Prostate gland (tissue), 2 donors: ENCODE measurements at regions not wholly inside any gene's neighbourhood (a gene's known extent, or its start where the extent isn't known, plus 50 kb on each side); places are given as distances from the start of the nearest gene placed in this dataset.

Experiments used
- DNase-seq: peaks from one replicate; pipeline ENCODE4 v3.0.0-alpha.2; 2019; ENCODE audit warnings: low spot score
- H3K27ac ChIP-seq, 2 donors: fragments of 200-600 bp; sonication (generic); 2 replicates each; pipeline ENCODE4 v1.5.1; 2017 to 2019
- H3K27me3 ChIP-seq: fragments of 200-600 bp; sonication (generic); replicated peaks from 2 replicates; pipeline ENCODE4 v1.5.1; 2019; ENCODE audit not compliant: insufficient read depth
- H3K36me3 ChIP-seq, 2 donors: fragments of 200-600 bp; sonication (generic); 1 replicate in 1 of 2; 2 replicates in 1 of 2; pipeline versions ENCODE4 v1.5.1 to v1.8.1; 2017 to 2019
- H3K4me1 ChIP-seq: fragments of 200-600 bp; sonication (generic); replicated peaks from 2 replicates; pipeline ENCODE4 v1.5.1; 2019
- H3K4me3 ChIP-seq, 2 donors: fragments of 200-600 bp; sonication (generic); 2 replicates each; pipeline ENCODE4 v1.5.1; 2017 to 2019
- H3K9me3 ChIP-seq: fragments of 200-600 bp; sonication (generic); 2 replicates; pipeline ENCODE4 v1.5.1; 2017
- POLR2A ChIP-seq: fragments of 450-650 bp; IDR thresholded peaks from one replicate; pipeline ENCODE4 v1.6.1; 2016; ENCODE audit warnings: antibody characterized with exemption, mild to moderate bottlenecking
- POLR2AphosphoS5 ChIP-seq: sonication (generic); formaldehyde crosslinking; IDR thresholded peaks from one replicate; pipeline ENCODE4 v1.6.1; 2017; ENCODE audit warnings: antibody characterized with exemption
- WGBS: methylation state at CpG from one replicate; pipeline ENCODE4 v1.1.5; 2018; 5-methylcytosine and 5-hydroxymethylcytosine counted together
- intact Hi-C: fragments of 100-400 bp; cut with DNase I; formaldehyde crosslinking; loops from one replicate; pipeline ENCODE4 v1.14.2; 2022
- TF ChIP-seq, protein P1 (sequence below), 4 experiments: fragments of 200-600 bp in 2 of 4; fragments of 450-650 bp in 2 of 4; sonication (generic) in 2 of 4; IDR thresholded peaks; 1 replicate in 3 of 4; 2 replicates in 1 of 4; pipeline ENCODE4 v1.5.1; 2016 to 2019; ENCODE audit warnings: antibody characterized with exemption in 4 of 4, mild to moderate bottlenecking in 2 of 4, moderate library complexity in 2 of 4

DNA sequence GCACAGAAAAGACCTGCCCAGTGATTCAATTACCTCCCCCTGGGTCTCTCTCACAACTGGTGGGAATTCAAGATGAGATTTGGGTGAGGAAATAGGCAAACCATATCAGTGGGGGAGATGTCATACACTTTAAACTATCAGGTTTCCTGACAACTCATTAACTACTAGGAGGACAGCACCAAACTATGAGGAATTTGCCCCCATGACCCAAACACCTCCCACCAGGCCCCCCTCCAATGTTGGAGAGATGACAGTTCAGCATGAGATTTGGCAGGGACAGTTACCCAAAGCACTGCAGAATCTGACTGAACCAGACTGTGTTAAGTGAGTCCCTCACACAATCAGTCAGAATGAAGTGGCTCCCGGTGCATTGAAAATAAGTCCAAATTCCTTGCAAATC, 148.0 kb downstream of the TTLL2 start:
- no peaks in the 10 kb centered on the region for H3K27me3 ChIP-seq
- H3K27ac ChIP-seq, result no peak overlapping the region
- TF ChIP-seq POLR2A, result no peak
- no peak for TF ChIP-seq POLR2AphosphoS5
- TF ChIP-seq, protein P1, sequence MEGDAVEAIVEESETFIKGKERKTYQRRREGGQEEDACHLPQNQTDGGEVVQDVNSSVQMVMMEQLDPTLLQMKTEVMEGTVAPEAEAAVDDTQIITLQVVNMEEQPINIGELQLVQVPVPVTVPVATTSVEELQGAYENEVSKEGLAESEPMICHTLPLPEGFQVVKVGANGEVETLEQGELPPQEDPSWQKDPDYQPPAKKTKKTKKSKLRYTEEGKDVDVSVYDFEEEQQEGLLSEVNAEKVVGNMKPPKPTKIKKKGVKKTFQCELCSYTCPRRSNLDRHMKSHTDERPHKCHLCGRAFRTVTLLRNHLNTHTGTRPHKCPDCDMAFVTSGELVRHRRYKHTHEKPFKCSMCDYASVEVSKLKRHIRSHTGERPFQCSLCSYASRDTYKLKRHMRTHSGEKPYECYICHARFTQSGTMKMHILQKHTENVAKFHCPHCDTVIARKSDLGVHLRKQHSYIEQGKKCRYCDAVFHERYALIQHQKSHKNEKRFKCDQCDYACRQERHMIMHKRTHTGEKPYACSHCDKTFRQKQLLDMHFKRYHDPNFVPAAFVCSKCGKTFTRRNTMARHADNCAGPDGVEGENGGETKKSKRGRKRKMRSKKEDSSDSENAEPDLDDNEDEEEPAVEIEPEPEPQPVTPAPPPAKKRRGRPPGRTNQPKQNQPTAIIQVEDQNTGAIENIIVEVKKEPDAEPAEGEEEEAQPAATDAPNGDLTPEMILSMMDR (IDR thresholded peaks at IDR 0.05), result no peak
- peaks cover 3% of the 10 kb centered on the region for H3K4me1 ChIP-seq
- no peaks in the 10 kb centered on the region for H3K36me3 ChIP-seq
- intact Hi-C loops, result no loop called here
- no peak for DNase-seq
- H3K9me3 ChIP-seq, result no peaks in the 10 kb centered on the region
- WGBS, result 81% methylated on average over 1 of the region's 1 CpG
- no peak overlapping the region for H3K4me3 ChIP-seq

DNA sequence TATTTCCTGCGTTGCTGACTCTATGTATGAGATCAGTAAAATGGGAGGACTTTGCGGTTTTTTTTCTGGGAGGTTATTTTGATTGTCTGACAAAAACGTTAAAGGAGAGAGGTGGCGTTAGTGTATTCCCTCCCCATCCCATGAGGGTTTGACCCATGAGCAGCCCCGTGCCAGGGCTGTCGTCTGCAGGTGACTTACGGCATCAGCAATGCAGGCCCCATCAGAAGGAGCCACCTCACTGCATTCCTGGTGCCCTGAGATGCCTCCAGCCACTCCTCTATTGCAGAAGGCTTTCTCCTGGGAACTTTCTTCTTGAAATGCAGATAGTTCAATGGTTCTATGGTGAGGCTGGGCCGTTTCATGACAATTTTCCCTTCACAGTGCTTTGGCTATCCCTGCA, 149.3 kb downstream of the TTLL2 start:
- Histone ChIP-seq H3K4me3 (no peak overlapping the region), H3K36me3 (no peaks in the 10 kb centered on the region), H3K27me3 (no peaks in the 10 kb centered on the region), H3K27ac (no peak overlapping the region), H3K9me3 (no peaks in the 10 kb centered on the region), H3K4me1 (peaks cover 3% of the 10 kb centered on the region)
- intact Hi-C loops, result no loop called here
- TF ChIP-seq POLR2AphosphoS5 (no peak), POLR2A (no peak)
- TF ChIP-seq, protein P1 (IDR thresholded peaks at IDR 0.05), result no peak
- WGBS, result 95% methylated on average over 8 of the region's 8 CpGs
- no peak for DNase-seq

DNA sequence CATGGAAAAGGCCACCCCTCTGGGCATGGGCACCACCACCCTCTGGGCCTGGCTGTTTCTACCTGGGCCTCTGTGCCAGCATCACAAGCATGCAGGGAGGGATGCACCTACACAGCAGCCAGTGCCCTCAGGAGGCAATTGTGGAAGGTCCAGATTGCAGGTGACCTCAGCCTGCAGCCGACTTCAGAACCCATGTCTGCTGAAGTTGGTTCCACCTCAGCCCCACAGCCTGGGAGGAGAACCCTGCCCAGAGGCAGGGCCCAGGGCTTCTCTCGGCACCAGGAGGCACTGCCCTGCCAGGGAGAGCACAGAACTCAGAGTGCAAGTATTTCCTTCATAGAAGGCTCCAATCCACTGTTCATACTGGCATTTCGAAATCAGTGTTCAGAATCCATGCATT, 149.8 kb downstream of the TTLL2 start:
- H3K36me3 ChIP-seq, result no peaks in the 10 kb centered on the region
- peaks cover 2% of the 10 kb centered on the region for H3K4me1 ChIP-seq
- no peaks in the 10 kb centered on the region for H3K27me3 ChIP-seq
- 87% methylated on average over 3 of the region's 3 CpGs for WGBS
- no peak for DNase-seq
- no peaks in the 10 kb centered on the region for H3K9me3 ChIP-seq
- H3K4me3 ChIP-seq, result no peak overlapping the region
- H3K27ac ChIP-seq, result no peak overlapping the region
- TF ChIP-seq, protein P1 (IDR thresholded peaks at IDR 0.05), result no peak
- TF ChIP-seq POLR2A (no peak), POLR2AphosphoS5 (no peak)
- intact Hi-C loops, result no loop called here

DNA sequence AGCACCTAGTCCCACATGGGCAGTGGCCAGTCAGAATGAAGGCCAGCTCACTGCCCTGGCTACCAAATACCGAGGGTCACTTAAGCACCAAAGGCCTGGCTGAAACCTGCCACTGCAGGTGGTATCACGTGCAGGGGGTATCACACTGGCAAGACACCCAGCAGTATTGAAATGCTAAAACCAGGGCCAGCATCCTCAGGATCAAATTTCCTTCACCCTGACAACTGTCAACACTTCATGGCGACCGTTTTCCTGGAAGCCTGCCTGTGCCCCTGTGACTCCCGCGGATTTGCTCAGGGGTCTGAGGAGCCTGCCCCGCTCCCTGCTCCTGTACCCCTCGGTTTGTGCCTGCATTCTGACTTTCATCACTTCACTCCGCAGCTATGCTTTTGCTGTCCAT, 151.1 kb downstream of the TTLL2 start:
- Histone ChIP-seq H3K4me3 (no peak overlapping the region), H3K9me3 (no peaks in the 10 kb centered on the region), H3K36me3 (no peaks in the 10 kb centered on the region), H3K27me3 (no peaks in the 10 kb centered on the region), H3K4me1 (peaks cover 9% of the 10 kb centered on the region), H3K27ac (no peak overlapping the region)
- 52% methylated on average over 9 of the region's 9 CpGs for WGBS
- intact Hi-C loops, result no loop called here
- TF ChIP-seq, protein P1 (IDR thresholded peaks at IDR 0.05), result no peak
- TF ChIP-seq POLR2A (no peak), POLR2AphosphoS5 (no peak)
- no peak for DNase-seq

DNA sequence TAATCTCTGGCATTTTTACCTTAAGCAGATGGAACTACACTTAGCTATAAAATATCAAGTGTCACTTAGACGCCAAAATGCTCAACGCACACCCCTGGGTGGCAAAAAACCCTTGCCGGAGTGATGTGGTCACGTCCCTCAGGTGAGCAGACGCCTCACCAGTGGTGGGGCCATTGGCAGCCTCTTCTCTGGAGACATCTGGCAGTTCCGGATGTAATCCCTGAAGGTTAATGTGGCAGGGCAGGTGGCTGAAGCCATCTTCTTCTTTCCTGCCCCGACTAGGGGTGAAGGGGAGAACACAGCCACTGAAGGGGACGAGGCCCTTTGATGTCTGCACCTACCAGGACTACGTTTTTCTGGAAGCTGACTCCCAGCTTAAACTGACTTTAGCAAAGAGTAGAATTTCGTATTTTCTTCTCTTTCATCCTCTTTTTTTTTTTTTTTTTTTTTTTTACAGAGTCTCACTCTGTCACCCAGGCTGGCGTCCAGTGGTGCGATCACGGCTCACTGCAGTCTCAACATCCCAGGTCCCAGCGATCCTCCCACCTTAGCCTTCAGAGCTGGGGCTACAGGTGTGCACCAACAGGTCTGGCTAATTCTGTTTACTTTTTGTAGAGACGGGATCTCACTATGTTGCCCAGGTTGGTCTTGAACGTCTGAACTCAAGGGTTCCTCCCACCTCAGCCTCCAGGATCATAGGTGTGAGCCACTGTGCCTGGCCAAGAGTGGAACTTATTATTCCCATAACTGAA, 152.1 kb downstream of the TTLL2 start:
- Histone ChIP-seq H3K9me3 (no peaks in the 10 kb centered on the region), H3K27me3 (no peaks in the 10 kb centered on the region), H3K4me3 (no peak overlapping the region), H3K4me1 (peaks cover 9% of the 10 kb centered on the region), H3K36me3 (no peaks in the 10 kb centered on the region), H3K27ac (no peak overlapping the region)
- intact Hi-C loops, result no loop called here
- no peak for DNase-seq
- 86% methylated on average over 16 of the region's 16 CpGs for WGBS
- no peak for TF ChIP-seq POLR2A
- TF ChIP-seq, protein P1 (IDR thresholded peaks at IDR 0.05), result no peak
- no peak for TF ChIP-seq POLR2AphosphoS5
